ENCODE measurements at regions not wholly inside any gene's neighbourhood (a gene's known extent, or its start where the extent isn't known, plus 50 kb on each side); places are given as distances from the start of the nearest gene placed in this dataset.

GRCh38 chr2:176395273-176395854, 126.1 kb downstream of the MTX2 start:
- no peaks in the 10 kb centered on the region for H3K27me3 ChIP-seq (replicated peaks; ENCODE audit: control insufficient read depth, insufficient read depth, low read length)
- H3K36me3 ChIP-seq (ENCODE audit: control insufficient read depth, insufficient read depth, low read length) = no peaks in the 10 kb centered on the region
- H3K4me3 ChIP-seq (replicated peaks; ENCODE audit: low read depth, low read length) = no peak overlapping the region
- no peak for DNase-seq (ENCODE audit: extremely low read depth, insufficient read length)
- TF ChIP-seq, protein P1, sequence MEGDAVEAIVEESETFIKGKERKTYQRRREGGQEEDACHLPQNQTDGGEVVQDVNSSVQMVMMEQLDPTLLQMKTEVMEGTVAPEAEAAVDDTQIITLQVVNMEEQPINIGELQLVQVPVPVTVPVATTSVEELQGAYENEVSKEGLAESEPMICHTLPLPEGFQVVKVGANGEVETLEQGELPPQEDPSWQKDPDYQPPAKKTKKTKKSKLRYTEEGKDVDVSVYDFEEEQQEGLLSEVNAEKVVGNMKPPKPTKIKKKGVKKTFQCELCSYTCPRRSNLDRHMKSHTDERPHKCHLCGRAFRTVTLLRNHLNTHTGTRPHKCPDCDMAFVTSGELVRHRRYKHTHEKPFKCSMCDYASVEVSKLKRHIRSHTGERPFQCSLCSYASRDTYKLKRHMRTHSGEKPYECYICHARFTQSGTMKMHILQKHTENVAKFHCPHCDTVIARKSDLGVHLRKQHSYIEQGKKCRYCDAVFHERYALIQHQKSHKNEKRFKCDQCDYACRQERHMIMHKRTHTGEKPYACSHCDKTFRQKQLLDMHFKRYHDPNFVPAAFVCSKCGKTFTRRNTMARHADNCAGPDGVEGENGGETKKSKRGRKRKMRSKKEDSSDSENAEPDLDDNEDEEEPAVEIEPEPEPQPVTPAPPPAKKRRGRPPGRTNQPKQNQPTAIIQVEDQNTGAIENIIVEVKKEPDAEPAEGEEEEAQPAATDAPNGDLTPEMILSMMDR (IDR thresholded peaks at IDR 0.05; ENCODE audit: insufficient read depth, low read length, poor library complexity, severe bottlenecking) = no peak

DNA sequence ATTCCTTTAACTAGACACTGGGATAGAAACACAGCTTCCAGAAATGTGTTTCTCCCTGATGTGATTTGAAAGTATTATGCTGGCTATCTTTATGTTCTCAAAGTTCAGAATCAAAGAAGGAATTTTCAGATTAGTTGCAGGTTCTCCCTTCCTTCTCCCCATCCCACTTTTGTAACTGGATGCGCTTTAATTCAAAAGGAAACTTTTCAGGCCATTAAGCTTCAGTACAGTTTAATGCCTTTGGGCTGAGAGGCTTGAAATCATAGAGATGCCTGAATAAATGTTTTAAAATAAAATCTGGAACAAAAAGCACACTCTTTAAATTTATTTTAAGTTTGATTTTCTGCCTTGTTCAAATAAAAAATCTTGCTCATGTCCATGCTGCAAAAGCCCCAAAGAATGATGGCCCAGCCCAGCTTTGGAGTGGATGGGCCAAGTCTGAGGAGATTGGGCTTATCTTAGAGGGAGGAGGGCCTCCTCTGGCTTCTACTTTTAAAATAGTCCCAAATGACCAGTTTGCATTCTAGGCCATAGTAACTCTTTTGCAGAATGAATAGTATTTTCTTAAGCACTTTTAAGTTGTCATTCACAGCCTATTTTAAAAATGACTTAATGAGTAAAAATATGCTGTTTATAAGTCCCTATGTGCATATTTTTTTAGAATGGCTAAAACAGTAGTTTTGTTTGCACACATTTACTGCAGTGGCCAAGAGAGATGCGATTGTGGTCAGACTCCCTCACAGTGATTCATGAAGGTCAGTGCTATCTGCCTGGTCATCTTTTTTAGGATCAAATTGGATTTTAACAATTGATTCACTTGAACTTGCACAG, 129.2 kb downstream of the MTX2 start:
- no peaks in the 10 kb centered on the region for H3K27me3 ChIP-seq (replicated peaks; ENCODE audit: control insufficient read depth, insufficient read depth, low read length)
- no peak for DNase-seq (ENCODE audit: extremely low read depth, insufficient read length)
- H3K4me3 ChIP-seq (replicated peaks; ENCODE audit: low read depth, low read length) = no peak overlapping the region
- TF ChIP-seq, protein P1 (IDR thresholded peaks at IDR 0.05; ENCODE audit: insufficient read depth, low read length, poor library complexity, severe bottlenecking) = no peak
- no peaks in the 10 kb centered on the region for H3K36me3 ChIP-seq (ENCODE audit: control insufficient read depth, insufficient read depth, low read length)

- Histone ChIP-seq H3K4me3 (replicated peaks; ENCODE audit: low read depth, low read length) (no peak overlapping the region), H3K27me3 (replicated peaks; ENCODE audit: control insufficient read depth, insufficient read depth, low read length) (no peaks in the 10 kb centered on the region), H3K36me3 (ENCODE audit: control insufficient read depth, insufficient read depth, low read length) (no peaks in the 10 kb centered on the region)
- TF ChIP-seq, protein P1 (IDR thresholded peaks at IDR 0.05; ENCODE audit: insufficient read depth, low read length, poor library complexity, severe bottlenecking) = no peak
- no peak for DNase-seq (ENCODE audit: extremely low read depth, insufficient read length)
Observed at GRCh38 chr2:176399074-176399598, 129.9 kb downstream of the MTX2 start.

- TF ChIP-seq, protein P1 (IDR thresholded peaks at IDR 0.05; ENCODE audit: insufficient read depth, low read length, poor library complexity, severe bottlenecking) = no peak
- H3K36me3 ChIP-seq (ENCODE audit: control insufficient read depth, insufficient read depth, low read length) = no peaks in the 10 kb centered on the region
- no peaks in the 10 kb centered on the region for H3K27me3 ChIP-seq (replicated peaks; ENCODE audit: control insufficient read depth, insufficient read depth, low read length)
- H3K4me3 ChIP-seq (replicated peaks; ENCODE audit: low read depth, low read length) = no peak overlapping the region
- no peak for DNase-seq (ENCODE audit: extremely low read depth, insufficient read length)
Observed at GRCh38 chr2:176405477-176405876, 136.2 kb downstream of the MTX2 start.

DNA sequence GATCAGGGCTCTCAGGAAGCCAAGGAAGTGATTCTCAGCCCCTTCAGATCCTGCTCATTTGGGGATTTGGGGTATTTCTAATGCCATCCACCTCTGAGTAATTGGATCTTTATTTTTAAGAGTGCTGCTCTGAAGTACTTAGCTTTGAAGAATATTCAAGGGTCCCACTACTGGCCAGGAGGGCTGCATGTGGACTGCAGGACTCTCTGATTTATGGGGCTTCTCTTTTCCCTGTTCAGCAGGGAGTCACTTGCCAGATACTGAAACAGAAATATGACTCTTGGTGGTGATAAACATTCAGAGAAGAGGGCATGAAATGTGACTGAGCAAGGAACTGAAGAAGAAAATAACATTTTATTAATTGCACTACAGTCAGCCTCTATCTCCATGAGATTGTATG, 138.5 kb downstream of the MTX2 start:
- Histone ChIP-seq H3K27me3 (replicated peaks; ENCODE audit: control insufficient read depth, insufficient read depth, low read length) (no peaks in the 10 kb centered on the region), H3K36me3 (ENCODE audit: control insufficient read depth, insufficient read depth, low read length) (no peaks in the 10 kb centered on the region), H3K4me3 (replicated peaks; ENCODE audit: low read depth, low read length) (no peak overlapping the region)
- TF ChIP-seq, protein P1 (IDR thresholded peaks at IDR 0.05; ENCODE audit: insufficient read depth, low read length, poor library complexity, severe bottlenecking) = no peak
- DNase-seq (ENCODE audit: extremely low read depth, insufficient read length) = no peak

Data from GM06990 (cell line).